Omental fat pad (tissue), 3 donors: ENCODE measurements at regions not wholly inside any gene's neighbourhood (a gene's known extent, or its start where the extent isn't known, plus 50 kb on each side); places are given as distances from the start of the nearest gene placed in this dataset.

Experiments used
- ATAC-seq: fragments of 150-250 bp; one replicate; pipeline ENCODE4 v1.9.1; 2016; ENCODE audit warnings: mild to moderate bottlenecking, moderate library complexity; ENCODE audit not compliant: low FRiP score
- DNase-seq: peaks from one replicate; pipeline ENCODE4 v3.0.0-alpha.2; 2019; ENCODE audit warnings: low spot score
- CTCF ChIP-seq, 3 donors: fragments of 450-650 bp; IDR thresholded peaks; one replicate each; pipeline ENCODE4 v1.5.1; 2016 to 2017; ENCODE audit warnings: antibody characterized with exemption in 3 of 3, mild to moderate bottlenecking in 3 of 3, moderate library complexity in 2 of 3

- TF ChIP-seq CTCF (IDR thresholded peaks at IDR 0.05) = no peak
- DNase-seq = no peak
- ATAC-seq = no peak
Observed at GRCh38 chr13:87255394-87255793, 415.8 kb upstream of the SLITRK5 start.

- ATAC-seq = no peak
- no peak for DNase-seq
- no peak for TF ChIP-seq CTCF (IDR thresholded peaks at IDR 0.05)
Observed at GRCh38 chr13:87259479-87260083, 411.6 kb upstream of the SLITRK5 start.

GRCh38 chr13:87274209-87274819 lies 396.9 kb upstream of the SLITRK5 start:
- DNase-seq (no peak), ATAC-seq (no peak)
- TF ChIP-seq CTCF (IDR thresholded peaks at IDR 0.05) = no peak

GRCh38 chr13:87280139-87280538 lies 391.0 kb upstream of the SLITRK5 start:
- TF ChIP-seq CTCF (IDR thresholded peaks at IDR 0.05) = no peak
- no peak for ATAC-seq
- DNase-seq = no peak

- no peak for DNase-seq
- ATAC-seq = no peak
- TF ChIP-seq CTCF (IDR thresholded peaks at IDR 0.05) = no peak
Observed at GRCh38 chr13:87287721-87288120, 383.4 kb upstream of the SLITRK5 start.

GRCh38 chr13:87295636-87296035 lies 375.5 kb upstream of the SLITRK5 start:
- ATAC-seq (no peak), DNase-seq (no peak)
- TF ChIP-seq CTCF (IDR thresholded peaks at IDR 0.05) = no peak

- no peak for ATAC-seq
- no peak for DNase-seq
- TF ChIP-seq CTCF (IDR thresholded peaks at IDR 0.05) = no peak
Observed at GRCh38 chr13:87302034-87302433, 369.1 kb upstream of the SLITRK5 start.
